Stimulated activated naive CD8-positive, alpha-beta T cell treated with anti-CD3 and anti-CD28 coated beads, Interleukin-15, Interleukin-2, amounts not matched to agents 100 U/mL and 50 U/mL, for 24 hours (primary cell): ENCODE measurements at regions not wholly inside any gene's neighbourhood (a gene's known extent, or its start where the extent isn't known, plus 50 kb on each side); places are given as distances from the start of the nearest gene placed in this dataset.

Experiments used
- ATAC-seq: fragments of 150-1000 bp; cut with Tn5 transposase; one replicate; pipeline ENCODE4 v1.10.0; 2021
- DNase-seq: peaks from one replicate; pipeline ENCODE4 v3.0.0; 2021

DNA sequence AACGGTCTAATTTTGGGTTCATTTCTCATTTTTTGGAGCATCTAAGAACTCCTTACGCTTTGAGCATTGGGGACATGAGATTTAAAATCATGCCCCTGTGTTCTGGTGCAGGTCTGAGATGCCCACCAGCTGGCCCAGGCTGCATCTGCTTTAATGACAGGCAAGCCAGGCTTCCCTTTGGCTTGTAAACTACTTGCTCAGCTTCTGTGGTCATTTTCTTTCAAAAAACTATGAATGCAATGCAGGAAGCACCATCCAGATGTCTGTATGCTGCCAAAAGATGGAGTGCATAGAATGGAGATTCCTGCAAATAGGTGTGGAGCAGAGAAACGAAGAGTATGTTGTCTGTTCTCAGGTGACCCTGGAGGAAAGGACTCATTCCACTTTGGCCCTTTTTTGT, 399.9 kb upstream of the ADAMTSL1 start:
- ATAC-seq (no peak), DNase-seq (no peak)

DNA sequence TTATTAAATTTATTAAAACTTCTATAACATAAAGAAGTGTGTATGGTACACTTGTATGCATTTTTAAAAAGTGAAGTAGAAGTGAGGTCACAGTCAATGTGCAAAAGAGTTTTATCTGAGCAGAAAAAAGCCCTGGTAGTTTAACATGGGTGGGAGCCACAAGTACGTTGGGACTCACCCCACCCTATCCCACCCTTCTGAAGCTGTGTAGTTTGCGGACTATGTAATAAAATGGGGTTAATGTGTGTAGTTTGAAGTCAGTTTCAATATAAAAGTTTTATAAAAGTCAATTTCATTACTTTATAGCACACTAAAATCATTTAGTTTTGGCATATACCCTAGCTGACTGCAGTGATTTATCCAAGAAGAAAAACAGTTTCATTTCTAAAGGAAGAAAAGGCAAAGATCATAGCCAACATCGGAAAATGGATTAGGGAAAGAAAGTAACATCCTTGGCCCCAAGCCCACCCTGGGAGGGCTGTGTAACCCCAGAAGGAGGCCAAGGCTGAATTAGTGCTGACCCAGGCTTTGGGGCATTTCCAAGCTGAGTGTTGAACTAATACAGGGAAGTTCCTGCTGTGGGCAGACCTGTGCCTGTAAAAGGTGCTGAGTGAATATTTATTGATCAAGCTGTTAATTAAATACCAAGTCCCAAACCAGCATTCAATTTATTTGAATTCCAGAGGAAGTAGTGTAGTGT, 398.6 kb upstream of the ADAMTSL1 start:
- ATAC-seq (no peak), DNase-seq (no peak)

DNA sequence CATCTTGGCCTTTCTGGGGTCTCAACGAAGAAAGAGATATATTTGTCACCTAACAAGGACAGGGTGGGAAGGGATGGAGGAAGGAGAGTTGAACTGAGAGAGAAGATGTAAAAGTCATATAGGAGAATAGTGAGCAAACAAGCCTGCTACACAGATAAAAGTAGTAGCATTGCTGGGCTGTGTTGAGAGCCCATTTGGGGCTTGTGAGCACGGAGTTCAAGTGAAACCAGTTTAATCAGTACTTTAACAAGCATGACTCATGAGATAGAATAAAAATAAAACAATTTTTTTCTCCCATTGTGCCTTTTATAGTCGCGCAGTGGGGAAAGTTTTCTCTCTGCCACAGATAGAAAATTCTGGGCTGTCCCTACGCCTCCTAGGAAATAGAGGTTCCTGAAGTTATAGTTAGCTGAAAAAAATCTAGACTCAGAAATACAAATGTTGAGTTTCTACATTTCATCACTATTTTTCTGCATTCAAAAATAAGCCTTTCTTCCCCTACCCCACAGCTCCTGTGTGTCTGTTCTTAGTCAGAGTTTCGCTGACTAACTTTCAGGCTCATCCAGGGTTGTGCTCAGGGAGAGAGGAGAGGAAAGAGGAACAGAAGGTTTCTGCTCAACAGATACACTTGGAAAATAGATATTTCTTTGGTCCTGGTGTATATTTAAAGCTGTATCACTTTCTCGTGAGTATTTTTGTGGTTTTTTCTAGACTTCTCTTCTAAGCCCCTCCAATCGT, 395.8 kb upstream of the ADAMTSL1 start:
- DNase-seq = no peak

DNA sequence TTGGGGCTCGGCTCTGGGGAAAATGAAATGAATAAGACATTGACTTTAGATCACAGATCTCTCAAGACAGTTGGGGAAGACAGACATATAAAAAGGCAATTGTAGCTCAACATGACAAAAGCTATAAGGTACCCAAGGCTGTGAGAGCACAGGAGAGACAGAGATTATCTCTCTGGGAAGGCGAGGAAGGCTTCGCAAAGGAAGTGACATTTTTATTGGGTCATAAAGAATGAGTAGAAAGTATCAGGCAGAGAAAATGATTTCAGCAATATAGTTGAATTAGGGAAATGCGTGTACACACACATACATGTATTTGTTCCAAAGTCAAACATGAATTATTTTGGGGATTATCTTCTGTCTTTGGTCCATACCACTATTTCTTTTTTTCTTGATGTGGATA, 381.8 kb upstream of the ADAMTSL1 start:
- DNase-seq (no peak), ATAC-seq (no peak)

More for the DNA sequence above, 395.8 kb upstream of the ADAMTSL1 start:
- ATAC-seq = no peak

DNA sequence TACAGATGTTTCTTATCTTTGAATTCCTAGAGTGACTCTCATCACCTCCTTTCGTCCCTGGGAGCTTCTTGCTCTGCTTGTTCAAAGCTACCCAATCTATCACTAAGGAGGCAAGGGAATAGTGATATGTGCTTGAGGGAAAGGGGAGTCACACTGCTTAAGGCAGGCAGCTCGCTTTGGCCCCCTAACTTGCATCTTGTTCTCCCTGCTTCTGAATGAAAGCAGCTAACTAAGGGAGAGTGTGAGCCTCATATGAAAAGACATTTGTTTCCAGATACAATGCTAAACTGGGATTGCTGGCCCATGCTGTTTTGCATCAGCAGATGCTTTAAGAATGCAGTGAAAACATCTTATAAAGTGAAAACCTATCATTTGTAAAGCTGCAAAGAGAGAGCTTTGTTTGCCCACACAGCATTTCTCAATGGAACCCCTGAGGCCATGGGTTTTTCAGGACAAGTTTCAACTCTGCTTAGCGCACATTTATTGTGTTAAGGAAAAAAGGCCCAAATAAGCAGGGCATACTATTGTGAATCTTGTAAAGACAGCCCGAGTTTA, 367.9 kb upstream of the ADAMTSL1 start:
- DNase-seq (no peak), ATAC-seq (no peak)

DNA sequence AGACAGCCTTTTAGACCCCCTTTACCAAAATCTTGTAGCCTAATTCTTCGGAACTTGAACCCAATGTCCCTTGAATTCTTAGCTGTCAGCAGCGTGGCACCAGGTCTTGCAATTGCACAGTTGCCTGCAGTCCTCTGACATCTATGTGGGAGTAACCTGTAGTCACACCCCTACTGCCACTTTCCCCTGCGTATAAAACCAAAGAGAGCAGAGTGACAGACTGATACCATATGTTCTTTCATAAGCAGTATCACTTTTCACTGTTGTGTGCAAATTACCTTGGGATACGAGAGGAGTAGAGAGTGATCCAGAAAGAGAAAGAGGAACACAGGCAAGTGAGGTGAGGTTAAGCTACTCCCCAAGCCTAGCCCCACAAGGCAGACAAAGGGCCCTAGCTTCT, 364.3 kb upstream of the ADAMTSL1 start:
- no peak for ATAC-seq
- DNase-seq = no peak

DNA sequence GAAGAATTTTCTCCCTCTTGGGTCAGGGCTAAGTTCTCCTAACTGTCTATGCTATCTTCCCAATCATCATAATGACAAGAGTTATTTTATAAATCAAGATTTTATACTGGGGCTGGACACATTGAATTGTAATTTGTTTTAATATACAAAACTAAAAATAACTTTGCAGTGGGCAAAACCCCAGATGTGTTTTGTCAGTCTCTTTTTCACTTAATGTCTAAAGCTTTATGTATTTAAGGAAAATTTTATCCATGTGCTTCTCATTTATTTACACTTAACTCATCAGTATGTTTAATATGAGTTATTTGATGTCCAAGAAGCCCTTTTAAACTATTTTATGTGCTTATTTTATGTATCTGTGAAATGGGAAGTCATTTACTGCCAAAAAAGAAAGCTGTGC, 362.8 kb upstream of the ADAMTSL1 start:
- no peak for ATAC-seq
- no peak for DNase-seq

DNA sequence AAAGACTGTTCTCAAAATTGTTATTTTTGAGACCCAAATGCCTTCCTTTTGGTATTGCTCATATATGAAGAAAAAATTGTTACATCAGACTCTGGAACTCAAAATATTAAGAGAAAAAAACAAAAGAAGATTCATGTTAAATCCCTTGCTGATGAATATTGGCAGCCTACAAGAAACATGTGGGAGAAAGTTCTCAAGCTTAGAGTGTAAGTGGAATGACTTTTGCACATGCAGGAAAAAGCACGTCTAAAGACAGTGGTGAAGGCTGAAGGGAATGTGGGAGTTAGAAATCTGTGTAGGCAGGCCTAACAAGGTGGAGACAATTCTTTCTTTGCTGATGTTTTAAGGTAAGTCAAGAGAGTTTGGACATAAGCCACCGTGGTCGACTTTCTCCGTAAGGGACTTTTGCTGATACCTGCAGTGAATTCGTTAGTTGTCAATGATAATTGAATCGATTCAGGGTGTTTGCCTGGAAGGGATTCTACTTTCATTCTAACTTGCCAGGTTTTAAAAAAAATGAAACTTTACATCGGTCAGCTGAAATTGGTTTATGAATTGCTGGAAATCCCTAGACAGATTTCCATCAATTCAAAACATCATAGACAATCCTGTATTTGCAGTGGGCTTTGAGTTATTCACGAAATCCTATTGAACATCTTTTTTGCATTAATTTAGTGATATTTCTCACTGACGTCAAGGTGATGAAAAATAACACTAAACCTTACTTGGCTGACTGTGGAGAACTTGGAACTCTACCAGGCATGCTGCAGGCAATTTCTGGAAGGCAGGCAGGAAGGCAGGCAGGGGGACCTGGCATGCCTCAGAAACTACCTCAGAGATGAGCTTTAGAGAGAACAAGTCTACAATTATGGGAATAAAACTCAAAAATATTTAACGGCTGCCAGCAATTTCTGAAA, 359.1 kb upstream of the ADAMTSL1 start:
- ATAC-seq = no peak
- DNase-seq = no peak

DNA sequence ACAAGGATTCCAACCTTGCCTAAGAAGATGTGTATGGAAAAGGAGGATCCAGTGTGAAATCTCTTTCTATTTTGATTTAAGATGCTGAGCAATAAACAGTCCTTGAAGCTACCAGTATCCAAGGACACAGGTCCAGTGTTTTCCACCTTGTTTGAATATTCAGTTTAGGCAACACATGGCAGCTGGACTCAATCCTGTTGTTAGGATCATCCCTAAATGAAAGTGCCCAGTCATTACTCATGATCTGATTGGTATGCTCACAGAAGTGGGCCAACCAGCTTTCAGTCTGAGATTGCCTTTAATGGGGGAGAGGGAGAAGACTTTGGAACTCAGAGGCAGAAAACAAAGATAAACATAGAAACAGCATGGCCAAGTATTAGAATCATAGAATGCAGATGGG, 355.7 kb upstream of the ADAMTSL1 start:
- no peak for DNase-seq
- ATAC-seq = no peak

DNA sequence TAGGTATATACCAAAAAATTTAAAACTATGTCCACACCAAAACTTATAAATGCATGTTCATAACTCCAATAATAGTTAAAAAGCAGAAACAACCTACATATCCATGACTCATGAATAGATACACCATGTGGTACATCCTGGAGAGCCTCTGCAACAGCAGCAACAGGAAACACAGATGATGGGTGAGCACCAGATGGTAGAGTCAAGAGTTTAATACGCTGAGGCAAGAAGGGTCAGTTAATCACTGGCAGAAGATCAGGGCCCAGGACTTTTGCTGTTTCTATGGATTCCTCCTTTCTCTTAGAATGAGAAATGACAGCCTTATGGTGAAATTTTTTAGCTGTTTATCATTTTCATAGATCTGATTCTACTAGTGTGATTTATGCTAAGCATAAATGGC, 351.8 kb upstream of the ADAMTSL1 start:
- DNase-seq (no peak), ATAC-seq (no peak)

DNA sequence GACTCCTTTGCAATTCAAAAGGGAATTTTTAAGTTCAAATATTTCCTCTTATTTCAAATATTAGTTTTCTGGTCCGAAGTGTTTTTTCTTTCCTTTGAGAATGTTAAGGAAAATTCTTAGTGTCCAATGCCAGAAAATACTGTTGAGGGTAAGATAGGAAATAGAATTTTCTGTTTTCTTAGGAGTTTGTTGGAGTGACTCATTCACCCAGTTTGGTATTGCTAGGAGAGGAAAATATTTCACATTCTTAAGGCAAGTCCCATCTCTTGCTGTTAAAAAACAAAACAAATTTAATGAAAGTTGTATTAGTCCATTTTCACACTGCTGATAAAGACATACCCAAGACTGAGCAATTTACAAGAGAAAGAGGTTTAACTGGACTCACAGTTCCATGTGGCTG, 349.2 kb upstream of the ADAMTSL1 start:
- ATAC-seq (no peak), DNase-seq (no peak)

DNA sequence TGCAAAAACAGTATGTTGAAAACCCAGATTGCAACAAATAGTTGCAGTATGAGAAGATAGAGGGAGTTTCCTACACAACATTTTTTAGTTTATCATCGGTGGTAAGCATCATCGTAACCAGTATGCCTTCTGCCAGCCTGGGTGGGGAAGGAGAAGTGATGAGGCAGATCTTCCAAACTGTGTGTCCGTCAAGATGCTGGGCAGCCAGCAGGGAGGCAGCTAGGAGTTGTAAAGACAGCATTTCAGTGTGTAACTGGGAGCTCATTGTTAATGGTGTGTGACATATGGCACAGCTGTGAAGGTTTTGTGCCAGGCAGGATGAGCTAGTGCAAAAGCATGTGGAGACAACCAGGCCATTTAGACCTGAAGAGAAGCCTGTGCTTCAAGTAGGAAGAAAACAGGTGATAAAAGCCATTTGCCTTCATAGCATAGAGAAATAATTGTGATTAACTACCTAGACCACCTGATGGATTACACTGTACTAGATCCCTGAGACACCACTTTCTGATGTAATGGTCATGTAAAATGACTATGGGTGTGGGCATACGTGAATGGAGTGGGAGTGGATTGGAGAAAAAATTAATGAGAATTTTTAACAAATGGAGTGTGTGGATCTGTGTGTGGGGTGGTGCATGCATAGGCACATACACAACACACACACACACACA, 347.0 kb upstream of the ADAMTSL1 start:
- ATAC-seq (no peak), DNase-seq (no peak)

DNA sequence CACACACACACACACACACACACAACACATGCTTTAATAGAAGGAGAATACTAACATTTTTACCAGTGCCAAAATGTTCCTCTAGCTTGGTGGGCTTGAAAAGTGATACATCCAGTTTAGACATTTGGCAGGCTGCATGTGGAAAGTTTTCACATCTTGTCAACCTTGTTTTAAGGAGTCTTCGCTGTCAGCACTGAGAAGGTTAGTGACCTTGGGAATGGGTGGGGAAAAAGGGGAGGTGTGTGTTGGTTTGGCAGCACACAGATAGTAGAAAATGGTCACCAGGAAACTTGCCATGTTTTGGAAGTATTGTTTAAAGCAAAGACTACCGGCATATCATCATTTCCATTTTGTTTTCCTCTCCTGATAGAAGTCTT, 346.5 kb upstream of the ADAMTSL1 start:
- no peak for DNase-seq

DNA sequence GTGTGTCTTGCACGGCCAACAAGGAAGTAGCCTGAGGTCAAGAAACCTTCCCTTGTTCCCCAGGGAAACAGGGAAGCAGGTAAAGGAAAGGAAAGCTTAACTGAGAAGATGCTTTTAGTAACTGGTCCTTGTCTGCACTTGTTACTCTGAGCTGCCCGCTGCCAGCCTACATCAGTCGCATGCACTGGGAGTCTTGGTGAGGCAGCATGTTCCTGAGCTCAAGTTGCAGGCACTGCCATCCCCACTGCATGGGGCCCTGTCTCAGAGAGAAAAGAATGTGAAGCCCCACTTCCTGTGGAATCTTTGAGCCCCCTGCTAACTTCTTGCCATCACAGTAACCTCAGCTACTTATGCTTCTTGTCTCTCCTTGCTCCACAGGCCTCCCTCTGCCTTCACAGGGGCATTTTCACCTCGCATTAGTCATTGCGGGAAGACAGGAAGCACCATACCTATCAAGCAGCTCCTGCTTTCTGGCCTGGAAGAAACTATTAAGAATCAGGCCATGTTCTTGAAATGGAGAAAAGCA, 344.1 kb upstream of the ADAMTSL1 start:
- ATAC-seq = no peak
- DNase-seq = no peak

More for the DNA sequence above, 346.5 kb upstream of the ADAMTSL1 start:
- ATAC-seq = no peak

DNA sequence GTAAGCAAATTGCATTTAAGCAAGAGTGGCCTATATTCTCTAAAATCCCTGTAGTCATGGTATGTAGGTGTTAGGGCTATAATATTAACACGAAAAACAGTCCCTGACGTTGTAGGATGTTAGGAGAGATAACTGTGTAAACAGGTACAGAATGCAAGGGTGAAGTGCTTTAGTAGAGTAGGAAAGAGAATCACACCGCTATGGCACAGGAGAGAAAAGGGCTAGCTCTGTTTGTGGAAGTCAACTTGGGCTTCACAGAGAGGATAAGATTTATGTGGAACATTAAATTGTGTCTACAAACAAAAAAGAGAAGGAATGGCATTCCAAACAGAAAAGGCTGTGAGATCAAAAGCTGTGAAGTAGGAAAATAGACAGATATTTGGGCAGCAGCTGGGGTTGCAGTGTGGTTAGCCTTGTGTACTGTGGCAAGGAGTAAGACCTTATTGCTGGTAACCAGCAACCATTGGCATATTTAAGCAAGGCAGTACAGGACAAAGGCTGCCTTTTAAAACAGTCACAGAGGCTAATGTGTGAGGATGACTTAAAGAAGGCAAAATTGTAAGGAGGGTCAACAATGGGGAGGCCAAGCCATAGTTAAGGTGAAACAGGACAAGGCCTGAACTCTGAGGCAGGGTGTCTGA, 337.5 kb upstream of the ADAMTSL1 start:
- DNase-seq = no peak
- no peak for ATAC-seq

DNA sequence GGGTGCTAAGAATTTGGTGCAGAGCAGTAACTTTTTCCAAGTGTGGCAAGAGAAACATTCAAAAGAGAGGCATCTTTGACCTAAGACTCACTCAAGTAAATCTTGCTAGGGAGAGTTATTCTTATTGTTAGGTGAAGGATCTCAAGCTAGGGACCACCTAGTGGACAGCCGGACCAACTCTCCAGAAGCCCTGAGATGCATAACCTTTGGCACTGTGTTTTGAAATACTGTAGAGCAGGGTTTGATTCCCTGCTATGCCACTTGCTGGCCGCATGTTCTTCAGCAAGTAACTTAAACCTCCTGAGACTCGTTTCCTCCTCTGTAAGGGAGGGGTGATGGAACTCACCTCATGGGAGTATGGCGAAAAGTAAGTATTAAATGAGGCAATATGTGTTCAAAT, 336.1 kb upstream of the ADAMTSL1 start:
- no peak for ATAC-seq
- no peak for DNase-seq

DNA sequence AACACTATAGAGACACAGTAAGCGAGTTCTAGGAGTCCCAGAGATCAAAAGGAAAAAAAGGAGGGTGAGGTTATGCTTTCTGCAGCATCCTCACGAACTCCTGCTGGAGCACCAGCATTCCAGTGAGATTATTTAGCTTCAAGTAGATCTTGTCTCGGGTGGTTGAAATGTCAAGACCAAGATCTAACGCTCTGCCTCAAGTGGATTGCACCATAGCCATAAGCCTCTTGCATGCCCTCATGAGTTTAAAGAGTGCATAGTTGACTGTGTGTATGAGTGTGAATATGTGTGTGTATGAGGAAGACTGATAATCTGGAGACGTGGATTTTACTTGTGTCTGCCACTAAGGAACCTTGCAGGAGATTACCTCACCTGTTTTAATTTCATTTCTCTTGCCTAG, 335.3 kb upstream of the ADAMTSL1 start:
- DNase-seq (no peak), ATAC-seq (no peak)

DNA sequence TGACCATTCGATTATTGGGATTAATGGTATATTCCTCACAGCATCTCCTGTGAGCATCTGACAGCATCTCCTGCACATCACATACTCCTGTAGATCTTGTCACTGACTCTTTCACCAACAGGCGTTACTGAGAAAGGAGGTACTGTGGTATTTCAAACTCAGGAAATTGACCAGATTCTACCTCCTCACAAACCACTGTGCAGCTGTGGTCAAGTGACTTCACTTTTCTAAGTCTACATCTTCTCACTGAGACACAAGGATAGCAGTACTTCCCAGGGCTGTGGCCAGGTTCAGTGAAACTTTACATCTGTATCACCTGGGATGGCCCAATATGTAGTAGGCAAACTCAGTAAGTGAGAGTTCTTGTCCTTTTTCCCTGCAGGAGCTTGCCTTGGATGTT, 332.3 kb upstream of the ADAMTSL1 start:
- ATAC-seq = no peak

DNA sequence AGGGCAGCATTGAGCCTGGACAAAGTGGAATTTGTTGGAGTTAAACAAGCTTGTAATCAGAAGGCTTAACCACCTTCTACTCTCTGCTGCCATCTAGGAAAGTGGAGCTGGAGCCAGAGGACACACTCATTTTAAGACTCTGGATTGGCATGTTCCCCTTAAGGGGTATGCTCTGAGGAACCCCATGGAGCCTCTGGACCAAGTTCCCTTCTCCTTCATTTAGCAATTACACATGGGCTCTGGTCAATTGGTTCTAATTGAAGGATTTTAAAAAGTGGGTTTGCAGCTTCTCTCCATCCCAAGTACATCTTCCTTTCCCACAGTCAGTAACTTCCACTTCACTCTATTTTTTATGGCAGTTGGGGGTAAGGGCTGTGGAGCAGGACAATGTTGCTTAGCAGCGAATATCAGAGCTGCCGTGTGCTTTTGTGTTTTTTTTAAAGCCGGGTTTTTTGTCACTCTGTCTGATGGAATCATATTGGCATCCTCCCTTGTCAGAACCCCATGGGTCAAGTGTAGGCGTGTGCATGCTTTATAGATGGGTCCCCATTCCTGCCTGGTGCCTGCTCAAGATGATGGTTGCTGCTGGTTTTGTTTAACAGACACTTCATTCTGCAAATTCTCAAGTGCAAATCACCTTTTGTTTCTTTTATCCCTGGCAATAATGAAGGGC, 330.7 kb upstream of the ADAMTSL1 start:
- ATAC-seq = no peak

More for the DNA sequence above, 332.3 kb upstream of the ADAMTSL1 start:
- DNase-seq = no peak

DNA sequence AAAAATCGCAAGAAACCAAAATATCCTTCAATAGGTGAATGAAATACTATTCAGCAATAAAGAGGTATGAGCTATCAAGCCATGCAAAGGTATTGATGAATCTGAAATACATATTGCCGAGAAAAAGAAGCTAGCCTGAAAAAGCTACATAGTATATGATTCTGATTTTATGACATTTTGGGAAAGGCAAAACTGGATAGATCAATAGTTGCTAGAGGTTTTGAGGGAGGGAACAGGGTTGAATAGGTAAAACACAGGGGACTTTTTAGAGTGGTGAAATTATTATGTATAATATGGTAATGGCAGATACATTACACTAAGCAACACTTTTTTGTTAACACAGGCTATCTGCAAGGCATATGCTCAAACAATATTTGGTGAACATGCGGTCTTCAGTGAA, 327.6 kb upstream of the ADAMTSL1 start:
- no peak for ATAC-seq
- no peak for DNase-seq

More for the DNA sequence above, 330.7 kb upstream of the ADAMTSL1 start:
- DNase-seq = no peak
